HG02840 (cell line): ENCODE measurements at regions not wholly inside any gene's neighbourhood (a gene's known extent, or its start where the extent isn't known, plus 50 kb on each side); places are given as distances from the start of the nearest gene placed in this dataset.

Experiments
- ATAC-seq: cut with Tn5 transposase; IDR thresholded peaks from one replicate; pipeline ENCODE4 v1.9.1; 2021; ENCODE audit warnings: mild to moderate bottlenecking, moderate library complexity, moderate number of reproducible peaks; ENCODE audit not compliant: unreplicated experiment, low FRiP score

DNA sequence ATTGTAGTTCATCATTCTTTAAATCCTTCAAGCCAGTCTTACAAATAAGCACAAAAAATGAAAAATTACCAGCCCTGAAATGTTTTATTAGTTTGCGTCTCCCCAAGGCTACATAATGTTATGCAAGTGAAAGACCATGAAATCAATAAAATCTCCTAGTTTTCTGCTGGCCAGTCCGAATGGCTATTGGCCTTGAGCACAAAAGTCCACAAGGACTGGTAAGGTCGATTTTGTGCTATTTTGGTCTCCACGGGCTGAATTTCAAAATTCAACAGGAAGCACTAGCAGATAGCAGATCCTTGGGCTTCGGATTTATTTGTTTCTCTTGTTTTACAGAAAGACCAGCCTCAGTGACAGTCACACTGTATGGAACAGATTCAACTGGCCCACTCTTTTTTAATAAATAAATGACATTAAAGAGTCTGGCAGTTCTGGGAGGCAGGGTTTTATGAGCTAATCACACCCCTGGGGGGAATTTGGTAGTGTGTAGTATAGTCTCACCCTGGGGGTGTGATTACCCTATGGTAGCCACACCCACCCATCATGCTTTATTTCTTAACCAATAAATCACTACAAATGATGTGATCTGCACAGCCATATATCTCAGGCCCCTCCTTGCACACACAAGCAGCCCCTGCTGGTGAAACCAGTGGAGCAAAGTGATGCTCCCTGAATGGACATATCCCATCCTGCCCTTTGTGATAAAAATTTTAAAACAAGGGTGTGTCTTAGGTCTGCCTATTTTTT is 51.1 kb upstream of the TMEM33 start:
- no peak for ATAC-seq

DNA sequence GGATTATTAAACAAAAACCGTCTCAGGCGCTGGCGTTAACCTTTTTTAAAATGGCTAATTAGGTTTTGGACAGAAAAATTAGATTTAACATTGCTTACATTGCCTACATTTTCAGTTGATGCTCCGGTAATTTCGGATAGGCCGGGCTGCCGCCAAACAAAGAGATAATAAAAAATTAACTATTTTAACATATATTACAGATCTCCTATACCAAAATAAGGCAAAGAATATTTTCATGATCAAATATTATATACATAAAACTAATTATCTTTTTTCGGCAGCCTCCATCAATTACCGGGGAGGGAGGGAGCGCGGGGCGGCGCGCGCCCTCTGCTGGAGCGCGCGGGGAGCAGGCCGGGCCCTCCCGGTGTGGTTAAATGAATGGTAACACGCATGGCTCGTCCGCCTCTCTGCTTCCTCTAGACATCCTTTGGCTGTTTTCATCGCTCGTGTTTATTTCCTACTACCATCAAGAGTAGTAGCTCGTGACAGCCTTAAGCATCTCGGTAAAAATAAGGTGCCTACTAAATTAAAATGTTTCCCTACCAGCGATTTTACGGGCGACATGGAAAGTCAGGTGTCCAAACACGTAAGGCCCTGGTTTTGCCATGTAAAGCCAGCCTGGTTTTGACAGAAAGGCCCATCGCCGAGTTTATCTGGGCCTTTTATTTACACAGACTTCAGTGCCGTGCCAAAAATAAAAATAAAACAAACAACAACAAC is 52.4 kb upstream of the TMEM33 start:
- ATAC-seq, result no peak

DNA sequence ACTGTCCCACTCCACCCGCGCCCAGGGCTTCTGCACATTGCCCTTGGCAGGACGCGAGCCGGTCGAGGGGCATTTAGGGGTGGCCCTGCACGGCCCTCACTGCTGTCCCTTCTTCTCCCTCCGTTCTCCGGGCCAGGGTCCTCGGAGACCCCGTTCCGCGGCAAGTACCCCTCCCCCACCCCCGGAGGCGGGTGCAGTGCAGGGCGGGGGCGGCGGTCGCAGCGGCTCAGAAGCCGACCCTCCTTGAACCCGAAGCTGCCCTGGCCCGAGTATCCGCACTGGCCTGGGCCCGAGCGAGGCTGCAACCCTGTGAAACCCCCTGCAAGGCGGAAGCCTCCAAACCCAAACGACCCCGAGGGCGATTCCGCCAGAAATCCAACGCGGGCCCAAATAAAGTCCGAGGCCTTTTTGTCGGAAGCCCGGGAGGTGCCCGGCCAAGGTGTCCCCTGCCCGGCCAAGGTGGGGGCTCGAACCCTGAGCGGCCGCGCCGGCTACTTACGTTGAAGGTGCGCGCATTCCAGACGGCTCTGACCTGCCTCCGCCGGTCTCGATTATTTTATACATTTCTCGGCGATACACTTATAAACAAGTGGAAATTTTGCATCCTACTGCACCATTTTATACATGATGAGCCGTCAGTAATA is 53.1 kb upstream of the TMEM33 start:
- ATAC-seq, result no peak

DNA sequence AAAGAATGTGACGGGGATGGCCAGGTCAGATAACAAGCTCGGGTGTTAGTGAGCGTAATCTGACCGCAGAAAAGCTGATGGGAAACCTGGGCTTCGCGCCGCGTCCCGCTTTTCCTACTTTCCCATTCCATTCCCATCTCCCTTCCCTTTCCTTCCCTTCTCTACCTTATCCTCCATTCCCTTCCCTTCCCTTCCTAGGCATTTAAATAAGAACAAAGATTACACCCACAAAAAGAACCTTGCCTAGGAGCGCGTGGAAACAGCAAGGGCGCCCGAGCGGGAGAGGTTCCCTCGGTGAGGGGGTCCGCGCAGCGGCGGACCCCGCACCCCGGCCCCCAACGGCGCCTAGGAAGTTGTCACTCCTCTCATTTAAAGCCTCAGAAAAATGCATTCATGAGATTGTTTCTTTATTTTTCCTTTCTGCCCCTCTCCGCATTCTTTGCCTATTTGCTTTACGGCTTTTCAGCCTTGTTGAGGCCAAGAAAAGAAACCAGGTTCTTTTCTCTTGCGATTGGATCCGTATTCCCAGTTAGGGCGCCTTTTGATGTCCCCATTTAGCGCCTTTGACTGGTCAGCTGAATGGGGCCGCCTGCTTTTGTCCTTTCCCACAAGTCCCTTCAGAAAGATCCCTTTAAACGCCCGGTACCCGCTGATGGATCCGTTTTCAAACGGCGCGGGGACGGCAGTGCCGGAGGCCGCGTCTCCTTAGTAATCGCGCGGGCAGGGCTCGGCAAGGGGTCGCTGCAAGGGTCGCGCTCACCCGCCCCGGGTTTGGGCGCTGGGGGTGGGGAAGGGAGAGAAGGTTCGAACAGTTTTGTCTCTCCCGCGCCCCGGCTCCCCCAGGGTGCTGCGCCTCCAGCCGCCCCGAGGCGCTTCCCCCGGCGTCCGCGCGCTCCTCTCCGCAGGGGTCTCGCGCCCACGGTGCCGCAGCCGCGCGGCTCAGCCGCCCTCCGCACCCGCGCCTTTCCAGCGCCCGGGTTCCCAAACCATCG is 54.1 kb upstream of the TMEM33 start:
- ATAC-seq, result no peak

DNA sequence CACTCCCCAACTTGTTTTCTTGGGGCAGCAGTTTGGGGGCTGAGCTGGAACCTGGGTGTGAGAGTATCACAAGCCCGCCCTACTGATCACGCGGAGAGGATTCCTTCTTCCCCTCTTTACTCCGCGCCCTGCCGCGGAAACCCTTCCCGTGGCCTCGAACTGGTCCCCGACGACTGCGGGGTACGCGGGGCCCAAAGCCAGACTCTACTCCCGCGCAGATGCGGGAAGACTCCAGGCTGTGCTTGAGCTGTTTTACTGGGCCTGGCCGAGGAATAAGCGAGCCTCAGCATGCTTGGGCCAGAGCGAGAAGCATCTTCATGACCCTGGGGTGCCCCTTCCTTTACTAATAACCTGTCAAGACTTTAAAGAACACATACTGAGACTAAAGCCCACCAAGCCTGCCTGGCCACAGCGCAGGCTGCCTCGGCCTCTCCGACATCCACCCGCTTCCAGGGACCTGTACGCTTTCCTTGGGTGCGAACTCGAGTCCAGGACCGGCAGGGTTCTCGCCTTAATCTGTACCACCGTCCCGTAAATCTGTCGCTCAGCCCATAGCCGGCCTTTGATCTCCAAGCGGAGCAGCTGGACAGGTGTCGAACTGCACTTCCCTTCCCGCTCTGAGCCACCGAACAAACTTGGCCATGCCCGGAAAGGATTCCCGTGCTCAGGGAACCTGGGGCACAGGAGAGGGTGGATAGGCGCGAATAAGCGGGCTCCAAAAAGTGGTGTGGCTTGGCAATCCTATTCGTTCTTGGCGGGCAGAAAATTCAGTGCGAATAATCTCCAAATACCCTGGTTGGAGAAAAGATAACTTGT is 55.0 kb upstream of the TMEM33 start:
- ATAC-seq, result no peak

DNA sequence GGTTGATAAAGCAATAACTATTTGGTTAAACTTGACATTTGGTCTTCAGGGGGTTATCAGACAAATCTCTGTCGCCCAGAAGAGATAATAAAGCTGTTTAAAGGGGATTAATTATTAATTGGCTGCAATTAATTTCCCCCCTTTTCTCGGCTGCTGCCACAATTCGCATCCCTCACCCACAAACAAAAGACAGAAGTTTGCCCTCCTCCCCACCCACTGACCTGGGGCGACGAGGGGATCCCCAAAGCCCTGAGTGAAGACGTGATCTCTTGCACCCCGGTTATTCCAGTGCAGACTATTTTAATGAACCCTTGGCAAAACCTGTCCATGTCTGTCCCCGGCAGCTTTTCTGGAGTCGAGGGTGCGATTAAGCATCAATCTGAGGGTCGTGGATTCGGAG is 55.7 kb upstream of the TMEM33 start:
- no peak for ATAC-seq

DNA sequence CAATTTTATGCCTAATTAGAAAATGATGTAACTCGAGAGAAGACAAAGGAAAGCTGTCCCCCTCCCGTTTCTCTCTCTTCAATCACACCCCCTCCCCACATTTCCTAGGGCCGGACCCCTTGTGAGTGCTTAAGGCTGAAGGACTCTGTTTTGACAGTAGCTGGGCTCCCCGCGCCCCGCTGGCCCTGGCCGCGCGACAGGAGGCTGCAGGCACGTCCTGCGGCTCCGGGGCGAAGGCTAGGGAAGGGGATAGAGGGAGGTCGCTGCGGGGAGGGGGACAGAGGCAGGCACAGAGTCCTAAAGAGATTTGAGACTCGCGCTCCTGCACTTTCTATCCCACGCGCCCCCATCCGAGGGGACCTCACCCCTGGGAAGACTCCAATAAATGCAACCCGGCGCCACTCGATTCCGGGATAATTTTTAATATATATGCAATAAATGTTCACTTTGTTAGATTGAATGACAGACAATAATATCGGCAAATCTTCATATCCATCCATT is 56.2 kb upstream of the TMEM33 start:
- ATAC-seq, result no peak

DNA sequence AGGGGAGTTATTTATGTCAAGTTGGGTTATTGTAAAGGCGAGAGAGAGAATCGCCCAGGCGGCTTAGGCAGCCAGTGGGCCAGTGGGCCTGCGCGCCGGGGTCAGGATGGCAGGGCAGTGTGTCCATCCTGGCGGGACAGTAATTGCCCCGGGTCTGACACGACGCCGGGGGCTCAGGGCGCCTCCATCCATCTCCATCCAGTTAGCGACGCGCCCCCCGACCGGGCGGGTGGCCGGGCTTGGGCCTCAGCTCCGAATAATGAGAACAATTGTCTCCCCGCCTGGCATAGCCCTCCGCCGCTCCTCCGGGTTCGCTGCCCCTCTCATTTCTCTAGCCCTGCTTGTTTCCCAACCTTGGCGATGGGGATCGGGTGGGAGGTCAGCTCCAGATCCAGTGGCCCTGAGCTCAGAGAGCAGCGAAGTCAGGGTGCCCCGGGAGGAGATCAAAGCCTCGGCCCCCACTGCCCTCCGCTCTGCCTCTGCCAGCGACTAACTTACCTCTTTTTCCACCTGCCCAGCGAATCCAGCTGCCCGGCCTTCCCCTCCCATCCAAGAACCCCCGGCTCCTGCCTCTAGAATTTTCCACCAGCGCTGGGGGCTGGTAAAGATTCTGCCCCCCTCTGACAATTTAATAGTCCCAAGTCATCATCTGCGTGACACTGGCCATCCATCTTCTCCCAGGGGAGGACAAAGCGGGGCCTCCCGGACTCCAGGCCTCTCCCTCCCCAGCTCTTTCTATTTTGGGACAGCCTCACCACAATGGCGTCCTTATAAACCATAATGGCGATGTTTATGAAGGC is 56.9 kb upstream of the TMEM33 start:
- ATAC-seq, result no peak

DNA sequence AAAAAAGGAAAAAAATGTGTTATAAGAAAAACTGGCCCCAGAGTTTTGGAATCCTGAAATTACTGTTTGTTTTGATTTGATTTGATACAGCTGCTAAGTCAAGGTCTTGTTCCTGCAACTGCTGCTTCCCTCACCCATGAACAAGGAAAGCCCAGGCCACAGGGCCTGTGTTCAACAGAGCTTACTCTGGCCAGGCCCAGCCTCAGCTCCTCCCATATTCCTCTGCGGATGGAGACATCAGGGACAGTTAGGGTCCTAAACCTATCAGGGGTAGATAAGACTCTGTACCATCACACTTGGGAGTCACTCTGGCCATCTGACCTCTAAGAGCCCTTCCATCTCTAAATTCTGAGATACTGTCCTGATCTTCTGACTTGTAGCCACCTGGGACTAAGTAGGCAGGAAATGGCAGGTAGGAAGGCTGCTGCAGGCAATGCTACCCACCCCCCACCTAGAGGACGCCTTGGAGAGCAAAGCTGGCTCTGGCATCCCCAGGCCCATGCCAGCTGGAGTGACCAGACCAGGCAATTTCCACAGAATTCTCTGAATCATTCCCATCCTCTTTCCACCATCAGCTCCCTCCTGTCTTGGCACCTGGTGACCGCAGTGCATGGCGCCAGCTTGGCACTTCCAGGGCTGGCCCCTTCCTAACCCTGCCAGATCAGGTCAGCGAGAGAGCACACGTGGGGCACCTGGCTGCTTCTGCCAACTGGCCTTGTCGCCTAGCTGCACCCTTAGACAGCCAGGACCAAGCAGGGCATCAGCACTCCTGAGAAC is 58.0 kb upstream of the TMEM33 start:
- no peak for ATAC-seq

DNA sequence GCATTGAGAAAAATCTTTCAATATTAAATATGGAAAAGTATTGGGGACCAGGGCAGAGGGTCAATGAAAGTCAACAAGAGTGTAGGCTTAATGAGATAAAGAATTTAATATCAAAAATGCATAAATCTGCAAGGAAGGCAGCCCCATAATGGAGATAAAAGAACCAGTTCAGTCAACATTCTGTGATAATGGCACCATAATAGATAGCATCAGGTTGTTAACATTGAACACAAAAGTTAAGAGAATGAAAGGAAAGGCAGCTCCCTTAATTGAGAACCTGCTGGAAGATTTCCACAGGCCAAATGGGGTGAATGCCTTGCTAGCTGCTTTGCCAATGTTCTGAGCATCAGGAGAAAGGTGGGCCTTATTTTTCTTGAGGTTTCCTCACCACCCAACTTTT is 60.4 kb upstream of the TMEM33 start:
- no peak for ATAC-seq

DNA sequence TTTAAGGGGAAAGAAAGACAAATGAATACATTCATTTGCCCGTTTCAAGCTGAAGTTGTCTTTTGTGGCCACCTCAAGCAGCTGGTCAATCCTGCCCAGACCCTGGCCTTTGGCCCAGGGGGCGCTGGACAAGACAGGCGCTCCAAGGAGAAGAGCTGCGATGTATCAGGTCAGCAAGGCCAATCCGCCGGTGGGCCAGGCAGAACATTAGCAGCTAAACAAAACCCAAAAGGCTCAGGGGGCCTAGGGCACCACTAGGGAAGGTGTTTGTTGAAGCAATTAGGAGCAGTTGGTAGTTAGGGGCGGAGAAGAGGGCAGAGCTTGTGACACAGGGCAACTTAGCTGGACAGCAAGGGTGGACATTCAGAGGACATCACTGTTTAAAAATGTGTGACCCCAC is 60.8 kb upstream of the TMEM33 start:
- no peak for ATAC-seq

DNA sequence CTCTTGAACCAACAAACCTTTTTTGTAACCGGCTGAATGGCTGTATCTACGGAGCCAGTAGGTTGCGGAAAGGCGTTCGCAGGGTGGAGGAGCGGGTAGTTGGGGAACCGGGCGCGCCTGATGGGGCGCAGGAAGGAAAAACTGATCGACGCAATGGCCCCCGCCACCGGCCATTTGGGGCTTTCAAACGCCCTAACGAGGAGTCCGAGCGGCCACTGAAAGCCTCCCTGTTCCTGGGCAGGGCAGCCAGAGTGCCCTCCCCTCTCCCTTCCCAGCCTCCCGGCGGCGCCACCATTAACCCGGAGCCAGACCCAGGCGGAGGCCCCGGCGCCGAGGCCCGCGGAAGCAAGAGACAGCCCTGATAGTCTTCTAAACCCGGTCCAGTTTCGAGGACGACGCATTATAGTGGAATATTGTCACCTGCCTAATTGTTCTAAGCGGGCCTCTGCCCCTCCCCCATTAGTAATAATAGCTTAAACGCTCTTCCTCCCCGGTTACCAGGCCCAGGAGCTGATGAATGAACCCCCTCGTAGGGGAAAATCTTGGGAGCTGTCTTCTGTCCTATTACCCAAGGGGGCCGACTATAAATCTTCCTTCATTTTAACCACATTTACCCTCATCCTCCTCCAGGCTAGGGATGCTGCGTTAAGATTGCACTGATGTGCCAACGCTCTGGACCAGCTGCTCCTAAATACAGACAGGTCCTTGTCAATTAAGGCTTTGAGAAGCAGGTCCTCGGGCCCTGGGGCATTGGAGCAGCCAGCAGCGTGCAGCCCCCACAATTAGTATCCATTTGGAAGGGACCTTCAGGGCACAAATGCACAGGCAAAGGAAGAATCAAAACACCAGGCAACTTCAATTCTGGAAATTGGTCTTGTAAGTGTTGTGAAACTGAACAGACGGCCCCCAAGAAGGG is 61.6 kb upstream of the TMEM33 start:
- ATAC-seq, result no peak

DNA sequence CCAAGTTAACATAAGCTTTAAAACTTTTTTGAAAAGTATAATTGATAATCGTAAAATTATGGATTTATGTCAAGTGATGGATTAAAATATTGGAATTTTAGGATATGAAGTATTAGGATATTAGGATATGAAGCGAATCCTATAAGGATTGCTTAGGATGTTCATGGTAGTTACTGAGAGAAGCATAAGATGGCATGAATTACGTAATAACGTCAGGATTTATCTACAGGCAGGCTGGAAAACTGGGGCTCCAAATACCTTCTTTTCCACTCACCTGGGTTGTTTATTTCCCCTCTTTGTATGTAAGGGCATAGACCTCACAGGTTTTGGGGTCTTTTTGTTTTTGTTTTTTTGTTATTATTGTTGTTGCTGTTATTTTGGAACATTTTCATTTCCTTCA is 65.2 kb upstream of the TMEM33 start:
- no peak for ATAC-seq

DNA sequence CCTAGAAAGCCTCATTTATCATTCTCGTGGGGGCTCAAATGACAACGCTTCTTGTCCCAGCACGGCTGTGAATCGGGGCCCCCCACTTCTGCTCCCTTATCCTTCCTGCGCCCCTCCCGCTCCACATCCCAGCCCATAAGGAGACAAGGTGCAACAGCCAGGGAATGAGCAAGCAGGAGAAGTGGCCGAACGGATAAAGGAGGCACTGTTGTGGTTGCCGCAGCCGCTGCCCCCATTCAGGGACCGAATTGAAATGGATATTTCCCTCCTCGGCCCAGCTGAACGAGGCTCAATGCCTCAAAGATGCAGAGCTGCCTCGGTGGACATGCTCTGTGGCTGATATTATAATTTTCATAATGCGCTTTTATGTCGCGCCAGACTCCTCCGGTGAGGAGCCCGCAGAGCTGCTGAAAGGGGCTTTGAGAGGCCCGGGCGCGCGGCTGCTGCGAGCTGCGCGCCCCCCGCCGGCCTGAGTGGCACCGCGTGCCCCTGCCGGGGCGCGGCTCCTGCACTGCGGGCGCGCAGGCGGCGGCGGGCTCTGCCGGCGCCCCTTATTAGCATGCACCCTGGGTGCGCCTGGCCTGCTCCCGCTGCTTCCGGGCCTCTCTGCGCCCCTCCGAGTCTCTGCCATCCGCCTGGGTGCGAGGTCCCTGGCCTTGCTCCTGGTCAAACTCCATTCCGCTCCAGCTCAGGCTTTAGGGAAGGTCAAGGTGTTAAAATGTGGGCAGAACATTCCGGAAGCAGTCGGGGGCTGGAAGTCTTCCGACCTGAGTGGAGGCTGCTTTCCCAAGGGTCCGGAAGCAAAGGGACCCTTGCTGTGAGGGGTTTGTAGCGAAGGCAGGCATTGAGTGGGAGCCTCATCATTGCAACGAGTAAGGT is 68.2 kb upstream of the TMEM33 start:
- no peak for ATAC-seq

DNA sequence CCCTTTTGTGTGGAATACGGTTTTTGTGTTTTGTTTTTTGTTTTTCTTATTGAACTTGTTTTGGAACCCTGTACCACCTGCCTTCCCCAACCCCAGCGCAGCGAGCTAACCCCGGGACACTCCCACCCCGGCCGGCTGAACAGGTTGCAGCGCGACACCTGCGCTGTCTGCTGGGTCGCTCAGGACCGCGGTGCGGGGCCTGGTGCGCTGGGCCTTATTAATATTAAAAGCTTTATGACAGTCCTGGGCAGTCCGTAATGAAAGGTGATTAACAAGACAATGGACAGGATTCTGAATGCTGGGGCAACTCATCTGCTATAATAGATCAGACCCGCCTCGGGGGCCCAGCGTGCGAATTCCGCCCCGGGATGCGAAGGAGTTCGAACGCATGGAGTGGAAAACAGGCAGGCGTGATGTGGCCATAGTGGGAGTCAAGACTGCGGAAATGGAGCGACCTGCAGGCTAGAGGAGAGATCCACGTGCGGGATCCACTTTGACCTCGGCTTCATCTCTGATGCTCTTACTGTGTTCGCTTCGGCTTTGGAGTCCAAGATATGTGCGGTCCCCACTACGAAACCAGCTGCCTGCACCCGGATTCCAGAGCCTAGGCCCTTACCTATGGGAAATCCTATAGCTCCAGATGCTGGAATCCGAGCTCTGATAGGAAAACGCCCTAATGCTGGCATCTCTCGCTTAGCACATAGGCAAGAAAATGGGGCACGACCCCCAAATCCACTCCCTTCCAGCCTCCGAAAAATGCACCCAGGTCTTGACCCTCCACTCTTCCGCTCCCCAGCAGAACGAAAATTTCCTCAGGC is 69.0 kb upstream of the TMEM33 start:
- no peak for ATAC-seq
